ENCODE measurements at regions not wholly inside any gene's neighbourhood (a gene's known extent, or its start where the extent isn't known, plus 50 kb on each side); places are given as distances from the start of the nearest gene placed in this dataset.

- no peak for TF ChIP-seq CTCF (IDR thresholded peaks at IDR 0.05)
- TF ChIP-seq POLR2A (IDR thresholded peaks at IDR 0.05): no peak
These were observed 96.6 kb downstream of the PXDC1 start for GRCh38 chr6:3654898-3655297.
